CD4-positive, alpha-beta T cell treated with Interleukin-4 for 1 hour (primary cell): ENCODE measurements at regions not wholly inside any gene's neighbourhood (a gene's known extent, or its start where the extent isn't known, plus 50 kb on each side); places are given as distances from the start of the nearest gene placed in this dataset.

Experiments used
- DNase-seq, 2 donors: peaks; one replicate each; pipeline ENCODE4 v3.0.0-alpha.2; 2020 to 2022

GRCh38 chr5:88613051-88613450 lies 269.9 kb downstream of the MEF2C start:
- DNase-seq = no peak

GRCh38 chr5:88610586-88610985 lies 272.4 kb downstream of the MEF2C start:
- DNase-seq = no peak

GRCh38 chr5:88607492-88607891 lies 275.5 kb downstream of the MEF2C start:
- DNase-seq = no peak

- DNase-seq = no peak
Measured at GRCh38 chr5:88606626-88607025, 276.4 kb downstream of the MEF2C start.

- DNase-seq = no peak
Measured at GRCh38 chr5:88606173-88606572, 276.8 kb downstream of the MEF2C start.

- no peak for DNase-seq
Measured at GRCh38 chr5:88602584-88602983, 280.4 kb downstream of the MEF2C start.

- DNase-seq = no peak
Measured at GRCh38 chr5:88594441-88594840, 288.5 kb downstream of the MEF2C start.

- DNase-seq = no peak
Measured at GRCh38 chr5:88588609-88589008, 294.4 kb downstream of the MEF2C start.

- DNase-seq = no peak
Measured at GRCh38 chr5:88583471-88583870, 299.5 kb downstream of the MEF2C start.

- no peak for DNase-seq
Measured at GRCh38 chr5:88558366-88558765, 289.7 kb upstream of the TMEM161B start.

GRCh38 chr5:88557881-88558280 lies 289.2 kb upstream of the TMEM161B start:
- DNase-seq = no peak

GRCh38 chr5:88557131-88557530 lies 288.5 kb upstream of the TMEM161B start:
- no peak for DNase-seq

GRCh38 chr5:88556406-88556805 lies 287.8 kb upstream of the TMEM161B start:
- DNase-seq = no peak

GRCh38 chr5:88555674-88556073 lies 287.0 kb upstream of the TMEM161B start:
- DNase-seq = no peak

GRCh38 chr5:88553986-88554385 lies 285.3 kb upstream of the TMEM161B start:
- DNase-seq = no peak

GRCh38 chr5:88553136-88553875 lies 284.7 kb upstream of the TMEM161B start:
- DNase-seq = no peak

GRCh38 chr5:88552426-88552825 lies 283.8 kb upstream of the TMEM161B start:
- DNase-seq = no peak

GRCh38 chr5:88551724-88552345 lies 283.2 kb upstream of the TMEM161B start:
- no peak for DNase-seq

GRCh38 chr5:88550736-88551135 lies 282.1 kb upstream of the TMEM161B start:
- no peak for DNase-seq

- no peak for DNase-seq
Measured at GRCh38 chr5:88548136-88548805, 279.6 kb upstream of the TMEM161B start.

- DNase-seq = no peak
Measured at GRCh38 chr5:88545338-88545737, 276.7 kb upstream of the TMEM161B start.

- DNase-seq = no peak
Measured at GRCh38 chr5:88544671-88545070, 276.0 kb upstream of the TMEM161B start.

GRCh38 chr5:88544136-88544645 lies 275.5 kb upstream of the TMEM161B start:
- no peak for DNase-seq

- no peak for DNase-seq
Measured at GRCh38 chr5:88542786-88543185, 274.1 kb upstream of the TMEM161B start.
